Esophagus muscularis mucosa (tissue), 4 donors: ENCODE measurements at regions not wholly inside any gene's neighbourhood (a gene's known extent, or its start where the extent isn't known, plus 50 kb on each side); places are given as distances from the start of the nearest gene placed in this dataset.
A peak's percentile ranks its signal among the peaks of the same experiment; 100 is the strongest.

Source experiments
- DNase-seq: peaks from one replicate; pipeline ENCODE4 v3.0.0-alpha.2; 2017; ENCODE audit errors: extremely low spot score
- H3K27ac ChIP-seq, 4 donors: fragments of 200-600 bp; sonication (generic); replicated peaks in 1 of 4; 1 replicate in 3 of 4; 2 replicates in 1 of 4; pipeline ENCODE4 v1.5.1; 2016 to 2019; ENCODE audit warnings: mild to moderate bottlenecking in 1 of 4
- H3K27me3 ChIP-seq, 4 donors: fragments of 200-600 bp; sonication (generic); one replicate each; pipeline versions ENCODE4 v1.5.1 to v1.6.0; 2016 to 2019
- H3K36me3 ChIP-seq, 4 donors: fragments of 200-600 bp; sonication (generic); one replicate each; pipeline ENCODE4 v1.5.1; 2016 to 2019
- H3K4me1 ChIP-seq, 4 donors: fragments of 200-600 bp; sonication (generic); one replicate each; pipeline ENCODE4 v1.5.1; 2016 to 2019
- H3K4me3 ChIP-seq, 4 donors: fragments of 200-600 bp; sonication (generic); 1 replicate in 2 of 4; 2 replicates in 2 of 4; pipeline ENCODE4 v1.5.1; 2016 to 2019; ENCODE audit warnings: mild to moderate bottlenecking in 4 of 4, moderate library complexity in 1 of 4
- H3K9me3 ChIP-seq, 4 donors: fragments of 200-600 bp; sonication (generic); 1 replicate in 3 of 4; 2 replicates in 1 of 4; pipeline ENCODE4 v1.5.1; 2016 to 2019
- CTCF ChIP-seq, 3 experiments: fragments of 200-600 bp in 2 of 3; fragments of 450-650 bp in 1 of 3; sonication (generic) in 2 of 3; IDR thresholded peaks; one replicate each; pipeline ENCODE4 v1.5.1; 2017 to 2019; ENCODE audit warnings: antibody characterized with exemption in 3 of 3, mild to moderate bottlenecking in 2 of 3, moderate library complexity in 1 of 3
- EP300 ChIP-seq: sonication (generic); formaldehyde crosslinking; IDR thresholded peaks from one replicate; pipeline ENCODE4 v1.6.1; 2017; ENCODE audit warnings: antibody characterized with exemption
- POLR2A ChIP-seq: fragments of 450-650 bp; IDR thresholded peaks from one replicate; pipeline ENCODE4 v1.6.1; 2017; ENCODE audit warnings: antibody characterized with exemption, moderate library complexity, mild to moderate bottlenecking, low read depth
- POLR2AphosphoS5 ChIP-seq, 2 donors: sonication (generic); formaldehyde crosslinking; IDR thresholded peaks; one replicate each; pipeline ENCODE4 v1.6.1; 2017; ENCODE audit warnings: antibody characterized with exemption in 2 of 2
- WGBS: methylation state at CpG from one replicate; pipeline ENCODE4 v1.1.5; 2018; 5-methylcytosine and 5-hydroxymethylcytosine counted together
- intact Hi-C: fragments of 100-400 bp; cut with DNase I; formaldehyde crosslinking; loops from one replicate; pipeline ENCODE4 v1.15.1; 2023

DNA sequence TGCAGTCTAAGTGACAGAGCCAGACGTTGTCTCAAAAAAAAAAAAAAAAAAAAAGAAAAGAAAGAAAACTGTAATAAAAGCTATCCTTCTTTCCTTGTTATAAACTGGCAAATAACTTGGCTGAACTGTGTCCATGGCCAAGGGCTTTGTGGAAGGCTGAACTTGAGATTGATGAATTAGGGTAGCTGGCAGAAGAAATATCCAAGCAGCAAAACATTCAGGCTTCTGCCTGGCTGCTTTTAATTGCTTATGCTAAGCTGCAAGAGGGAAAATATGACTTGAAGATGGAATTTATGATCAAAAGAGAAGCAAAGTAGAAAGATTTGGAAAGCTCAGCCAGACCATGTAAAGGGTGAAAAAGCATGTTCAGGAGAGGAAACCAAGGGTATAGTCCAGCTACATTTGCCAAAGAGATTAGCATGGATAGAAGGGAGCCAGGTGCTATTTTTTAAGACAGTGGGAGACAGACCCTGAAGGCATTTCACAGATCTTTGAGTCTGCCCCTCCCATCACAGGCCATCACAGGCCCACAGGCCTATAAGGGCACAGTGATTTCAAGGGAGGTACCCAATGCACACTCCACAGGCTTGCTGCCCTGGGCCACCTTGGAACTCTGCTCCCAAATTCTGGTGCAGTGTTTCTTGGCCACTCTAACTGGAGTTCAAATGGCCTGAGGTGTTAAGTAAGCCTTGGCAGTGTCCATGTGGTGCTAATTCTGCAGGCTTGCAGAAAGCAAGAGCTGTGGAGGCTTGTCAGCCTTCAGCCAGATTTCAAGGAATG lies 226.0 kb downstream of the AEBP2 start:
- H3K36me3 ChIP-seq = no peaks in the 10 kb centered on the region
- H3K9me3 ChIP-seq = no peaks in the 10 kb centered on the region
- no peak for DNase-seq
- H3K4me3 ChIP-seq = no peak overlapping the region
- peak overlapping the region; percentile 20 to 50 (median 35) for H3K27ac ChIP-seq
- WGBS = 67% methylated on average over 1 of the region's 1 CpG
- TF ChIP-seq POLR2AphosphoS5 (IDR thresholded peaks at IDR 0.05) (no peak), POLR2A (no peak), CTCF (IDR thresholded peaks at IDR 0.05) (no peak), EP300 (no peak)
- intact Hi-C loops = no loop called here
- peaks cover 0 to 24% (median 18%) of the 10 kb centered on the region in 4 donors for H3K4me1 ChIP-seq
- H3K27me3 ChIP-seq = no peaks in the 10 kb centered on the region

DNA sequence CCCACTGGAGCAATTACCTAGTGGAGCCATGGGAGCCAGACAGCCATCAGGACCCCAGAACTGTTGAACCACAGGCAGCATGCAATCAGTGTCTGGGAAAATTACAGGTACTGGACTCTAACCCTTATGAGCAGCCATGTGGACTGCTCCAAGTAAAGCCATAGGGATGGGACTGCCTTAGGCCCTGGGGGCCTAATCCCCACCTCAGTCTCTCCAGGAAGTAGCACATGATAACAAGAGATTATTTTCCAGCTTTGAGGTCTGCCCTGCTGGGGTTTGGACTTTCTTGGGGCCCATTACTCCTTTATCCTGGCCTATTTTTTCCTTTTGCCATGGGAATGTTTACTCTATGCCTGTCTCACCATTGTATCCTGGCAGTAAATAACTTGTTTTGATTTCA lies 226.8 kb downstream of the AEBP2 start:
- DNase-seq = no peak
- no peaks in the 10 kb centered on the region for H3K36me3 ChIP-seq
- H3K4me1 ChIP-seq = peaks cover 0 to 24% (median 18%) of the 10 kb centered on the region in 4 donors
- intact Hi-C loops = no loop called here
- peak overlapping the region; percentile 20 to 50 (median 35) for H3K27ac ChIP-seq
- H3K4me3 ChIP-seq = no peak overlapping the region
- TF ChIP-seq POLR2A = no peak
- TF ChIP-seq CTCF (IDR thresholded peaks at IDR 0.05) = no peak
- TF ChIP-seq EP300 = no peak
- TF ChIP-seq POLR2AphosphoS5 (IDR thresholded peaks at IDR 0.05) = no peak
- no peaks in the 10 kb centered on the region for H3K27me3 ChIP-seq
- H3K9me3 ChIP-seq = no peaks in the 10 kb centered on the region

DNA sequence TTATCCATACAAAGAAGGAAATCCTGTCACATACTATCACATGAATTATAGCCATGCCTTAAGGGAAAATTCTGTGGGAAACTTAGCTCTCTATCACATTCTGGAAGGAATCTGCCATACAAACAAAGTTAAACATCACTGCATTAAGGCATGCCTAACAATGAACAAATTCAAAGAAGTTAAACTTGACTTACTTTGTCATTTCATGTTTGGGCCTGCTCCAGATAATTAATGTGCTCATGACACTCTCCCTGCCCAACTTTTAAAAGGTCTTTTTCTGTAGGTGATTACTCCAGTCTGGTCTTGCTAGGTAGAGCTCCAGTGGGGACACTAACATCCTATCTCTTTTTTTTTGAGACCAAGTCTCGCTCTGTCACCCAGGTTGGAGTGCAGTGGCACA lies 230.5 kb downstream of the AEBP2 start:
- H3K4me1 ChIP-seq = peaks cover 0 to 21% (median 16%) of the 10 kb centered on the region in 4 donors
- H3K27me3 ChIP-seq = no peaks in the 10 kb centered on the region
- DNase-seq = no peak
- no peaks in the 10 kb centered on the region for H3K36me3 ChIP-seq
- no peak overlapping the region for H3K4me3 ChIP-seq
- intact Hi-C loops = no loop called here
- TF ChIP-seq EP300 = no peak
- TF ChIP-seq POLR2AphosphoS5 (IDR thresholded peaks at IDR 0.05) = no peak
- TF ChIP-seq CTCF (IDR thresholded peaks at IDR 0.05) = no peak
- no peak for TF ChIP-seq POLR2A
- 96% methylated on average over 1 of the region's 1 CpG for WGBS
- H3K9me3 ChIP-seq = no peaks in the 10 kb centered on the region
- H3K27ac ChIP-seq = no peak overlapping the region

- Histone ChIP-seq H3K27ac (no peak overlapping the region), H3K36me3 (no peaks in the 10 kb centered on the region), H3K9me3 (no peaks in the 10 kb centered on the region), H3K4me1 (peaks cover 0 to 2% (median 0%) of the 10 kb centered on the region in 4 donors), H3K27me3 (no peaks in the 10 kb centered on the region), H3K4me3 (no peak overlapping the region)
- TF ChIP-seq POLR2AphosphoS5 (IDR thresholded peaks at IDR 0.05) (no peak), EP300 (no peak), CTCF (IDR thresholded peaks at IDR 0.05) (no peak), POLR2A (no peak)
- DNase-seq = no peak
- intact Hi-C loops = no loop called here
These were observed 232.4 kb downstream of the AEBP2 start for GRCh38 chr12:19671695-19672094.

- Histone ChIP-seq H3K36me3 (no peaks in the 10 kb centered on the region), H3K4me3 (no peak overlapping the region), H3K9me3 (peaks cover 0 to 8% (median 2%) of the 10 kb centered on the region in 4 donors), H3K27ac (no peak overlapping the region), H3K4me1 (no peaks in the 10 kb centered on the region), H3K27me3 (no peaks in the 10 kb centered on the region)
- 79% methylated on average over 3 of the region's 3 CpGs for WGBS
- TF ChIP-seq EP300 = no peak
- no peak for DNase-seq
- intact Hi-C loops = no loop called here
These were observed 235.1 kb downstream of the AEBP2 start for GRCh38 chr12:19674437-19674836.
